ENCODE measurements at regions not wholly inside any gene's neighbourhood (a gene's known extent, or its start where the extent isn't known, plus 50 kb on each side); places are given as distances from the start of the nearest gene placed in this dataset.
"Not testable (repeated sequence)": the region's sequence is repeated elsewhere in the genome, so short reads cannot be mapped to it uniquely, and the experiment has no call there.

DNA sequence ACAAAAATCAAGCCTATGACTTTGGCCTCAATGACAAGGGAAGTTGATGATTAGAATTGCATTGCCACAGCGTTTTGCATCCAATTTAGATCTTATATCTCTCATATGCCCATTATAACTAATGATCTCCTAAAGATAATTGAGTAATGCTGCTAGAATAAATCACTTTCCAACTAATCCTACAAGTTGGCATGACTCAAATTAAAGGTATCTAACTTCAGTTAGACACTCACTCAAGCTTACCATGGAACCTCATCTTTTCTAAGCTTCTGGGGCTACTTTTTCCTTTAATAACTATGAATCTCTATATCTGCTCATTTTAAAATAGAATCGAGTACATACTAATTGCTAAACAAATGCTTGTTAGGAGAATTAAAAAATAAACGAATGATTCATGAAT is 427.8 kb downstream of the BTG1 start:
- DNase-seq, result no peak

DNA sequence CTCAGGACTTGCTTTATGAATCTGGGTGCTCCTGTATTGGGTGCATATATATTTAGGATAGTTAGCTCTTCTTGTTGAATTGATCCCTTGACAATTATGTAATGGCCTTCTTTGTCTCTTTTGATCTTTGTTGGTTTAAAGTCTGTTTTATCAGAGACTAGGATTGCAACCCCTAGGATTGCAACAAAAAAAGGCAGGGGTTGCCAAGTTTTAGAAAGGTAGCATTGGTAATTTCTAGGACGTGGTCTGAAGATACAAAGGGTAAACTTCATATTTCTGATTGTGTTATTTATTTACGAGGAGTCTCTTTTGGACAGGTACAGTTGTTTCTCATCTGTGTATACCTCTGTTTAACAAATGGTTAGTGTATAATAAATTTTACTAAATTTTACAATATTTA is 433.7 kb downstream of the BTG1 start:
- DNase-seq, result not testable (repeated sequence)

DNA sequence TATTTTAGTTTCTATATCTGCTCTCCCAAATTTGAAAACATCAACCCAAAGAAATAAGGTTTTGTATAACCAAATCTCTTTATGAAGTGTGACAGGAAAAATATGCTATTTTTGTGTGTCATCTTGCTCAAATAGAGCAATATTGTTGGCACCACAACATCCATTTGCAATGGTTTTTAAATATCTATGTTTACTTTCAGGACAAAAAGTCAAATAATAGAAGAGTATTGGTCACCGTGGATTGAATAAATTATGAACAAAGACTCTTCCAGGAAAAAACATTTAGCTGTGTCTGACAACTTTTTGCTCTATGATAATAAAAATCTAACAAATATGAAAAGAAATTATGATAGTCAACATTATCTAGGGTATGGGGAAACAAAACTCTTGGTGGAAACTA is 439.2 kb downstream of the BTG1 start:
- no peak for DNase-seq

DNA sequence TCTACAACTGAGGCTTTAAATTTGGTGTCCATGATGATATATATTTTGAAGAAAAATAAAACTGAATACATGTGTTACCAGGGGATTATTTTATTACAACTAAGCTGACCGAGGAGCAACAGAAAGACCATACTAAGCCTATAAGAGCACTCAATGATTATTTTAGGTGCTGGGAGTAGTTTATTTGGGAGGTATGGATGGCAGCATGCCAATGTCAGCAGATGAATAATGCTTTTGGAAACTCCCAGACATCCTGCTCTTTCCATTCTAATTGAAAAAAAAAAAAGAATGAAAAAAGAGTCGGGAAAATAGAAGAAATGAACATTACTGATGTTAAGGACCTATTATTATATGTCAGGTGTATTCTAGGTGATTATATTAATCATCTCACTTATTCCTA is 441.2 kb downstream of the BTG1 start:
- DNase-seq, result peak in 2 of 3 experiments; percentile 25 to 83

DNA sequence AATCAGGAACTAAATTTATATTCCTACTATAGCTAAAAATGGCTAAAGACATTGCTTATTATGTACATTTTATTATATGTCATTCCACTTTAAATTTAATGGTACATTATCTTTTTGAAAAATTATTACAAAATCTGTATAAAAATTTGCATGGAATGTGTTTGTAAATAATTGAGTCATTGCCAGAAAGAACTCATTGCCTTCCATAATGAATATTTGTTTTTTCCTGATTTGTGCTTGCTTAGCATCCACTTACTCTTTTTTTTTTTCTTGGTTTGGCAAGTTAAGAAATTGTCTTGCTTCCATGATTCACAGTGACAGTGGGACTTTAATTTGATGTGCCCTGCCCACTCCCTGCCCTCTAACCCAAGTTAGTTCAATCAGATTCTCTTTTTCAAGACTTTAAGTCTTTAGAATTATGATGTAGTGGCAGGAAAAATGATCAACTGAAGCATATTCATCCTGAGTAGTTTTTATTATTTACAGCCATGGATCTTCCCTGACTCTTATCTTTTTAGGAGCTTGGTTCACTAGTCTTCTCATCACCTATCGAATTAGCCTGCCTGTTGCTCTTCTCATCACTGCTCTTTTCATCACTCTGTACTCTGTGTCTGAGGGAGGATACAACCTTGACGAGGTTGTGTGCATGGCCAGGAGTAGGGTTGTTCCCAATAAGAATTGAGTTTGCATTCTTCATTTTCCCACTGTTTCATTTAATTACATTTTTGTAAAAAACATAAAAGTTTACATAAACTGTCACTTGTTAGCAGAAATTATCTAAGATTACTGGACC is 442.0 kb downstream of the BTG1 start:
- peak in 1 of 3 experiments; percentile 54 for DNase-seq

DNA sequence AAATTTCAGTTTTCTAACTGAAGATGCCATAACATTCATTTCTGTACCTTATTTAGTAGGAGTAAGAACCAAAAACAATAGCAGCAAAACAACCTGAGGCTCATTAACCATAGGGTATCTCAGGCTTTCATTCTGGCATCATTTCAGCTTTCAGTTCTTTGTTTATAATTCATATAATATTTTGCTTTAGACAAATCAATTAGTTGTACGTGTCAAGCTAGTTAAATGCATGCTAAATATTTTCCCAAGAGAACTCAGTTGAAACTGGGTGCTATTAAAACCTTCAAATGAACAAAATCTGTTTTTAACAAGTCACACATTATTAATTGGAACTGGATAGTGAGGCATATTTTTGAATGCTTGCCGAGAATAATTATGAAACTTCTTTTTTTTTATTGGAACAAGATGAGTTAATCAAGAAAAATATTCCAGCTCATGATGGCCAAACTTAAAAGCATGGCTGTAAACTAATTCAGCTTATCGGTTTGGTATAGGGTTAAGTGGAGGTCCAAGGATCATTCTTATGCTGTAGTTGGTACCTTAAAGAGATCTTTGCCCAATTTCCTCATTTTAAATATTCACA is 442.7 kb downstream of the BTG1 start:
- DNase-seq, result no peak

DNA sequence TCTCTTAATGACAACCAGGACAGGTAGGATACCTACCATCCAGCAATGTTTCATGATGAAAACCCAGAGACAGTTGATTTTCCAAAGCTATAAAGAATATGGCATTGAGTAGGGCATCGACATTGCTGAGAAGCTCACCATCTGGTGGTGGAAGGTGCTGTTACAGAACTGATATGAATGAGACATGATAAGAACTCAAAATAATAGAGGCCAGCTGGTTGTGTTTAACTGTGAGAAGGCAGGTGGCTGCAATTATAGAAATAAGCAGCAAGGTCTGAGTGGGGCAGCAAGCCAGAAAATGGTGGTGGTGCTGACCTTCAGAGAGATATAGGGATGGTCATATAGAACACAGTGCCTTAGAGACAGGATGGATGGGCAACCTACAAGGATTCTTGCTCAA is 449.7 kb downstream of the BTG1 start:
- DNase-seq, result peak in 1 of 3 experiments; percentile 36

DNA sequence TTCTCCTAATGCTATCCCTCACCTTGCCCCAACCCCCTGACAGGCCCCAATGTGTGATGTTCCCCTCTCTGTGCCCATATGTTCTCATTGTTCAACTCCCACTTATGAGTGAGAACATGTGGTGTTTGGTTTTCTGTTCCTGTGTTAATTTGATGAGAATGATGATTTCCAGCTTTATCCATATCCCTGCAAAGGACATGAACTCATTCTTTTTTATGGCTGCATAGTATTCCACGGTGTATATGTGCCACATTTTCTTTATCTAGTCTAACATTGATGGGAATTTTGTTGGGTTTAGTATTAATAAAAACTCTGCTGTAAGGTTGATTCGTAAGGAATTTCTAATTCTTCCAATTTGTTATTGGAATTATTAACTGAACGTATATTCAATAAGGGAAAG is 450.2 kb downstream of the BTG1 start:
- not testable (repeated sequence) for DNase-seq

DNA sequence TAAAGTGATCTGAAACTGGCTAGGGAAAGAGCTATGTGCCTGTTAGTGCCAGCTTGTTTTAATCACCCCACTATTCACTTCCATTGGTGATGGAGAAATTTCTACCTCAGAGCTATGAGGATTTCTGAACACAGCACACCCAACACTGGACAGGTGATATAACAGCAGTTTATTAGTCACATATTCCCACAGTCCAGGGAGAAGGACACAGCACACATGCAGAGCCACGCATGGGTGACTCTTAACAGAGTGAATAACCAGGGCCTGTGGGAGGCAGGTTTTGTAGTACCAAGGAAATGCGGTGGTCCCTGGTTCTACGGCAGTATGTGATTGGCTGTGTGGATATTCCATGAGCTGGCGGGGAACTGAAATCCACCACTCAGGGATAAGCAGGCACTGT is 455.1 kb downstream of the BTG1 start:
- DNase-seq, result no peak

DNA sequence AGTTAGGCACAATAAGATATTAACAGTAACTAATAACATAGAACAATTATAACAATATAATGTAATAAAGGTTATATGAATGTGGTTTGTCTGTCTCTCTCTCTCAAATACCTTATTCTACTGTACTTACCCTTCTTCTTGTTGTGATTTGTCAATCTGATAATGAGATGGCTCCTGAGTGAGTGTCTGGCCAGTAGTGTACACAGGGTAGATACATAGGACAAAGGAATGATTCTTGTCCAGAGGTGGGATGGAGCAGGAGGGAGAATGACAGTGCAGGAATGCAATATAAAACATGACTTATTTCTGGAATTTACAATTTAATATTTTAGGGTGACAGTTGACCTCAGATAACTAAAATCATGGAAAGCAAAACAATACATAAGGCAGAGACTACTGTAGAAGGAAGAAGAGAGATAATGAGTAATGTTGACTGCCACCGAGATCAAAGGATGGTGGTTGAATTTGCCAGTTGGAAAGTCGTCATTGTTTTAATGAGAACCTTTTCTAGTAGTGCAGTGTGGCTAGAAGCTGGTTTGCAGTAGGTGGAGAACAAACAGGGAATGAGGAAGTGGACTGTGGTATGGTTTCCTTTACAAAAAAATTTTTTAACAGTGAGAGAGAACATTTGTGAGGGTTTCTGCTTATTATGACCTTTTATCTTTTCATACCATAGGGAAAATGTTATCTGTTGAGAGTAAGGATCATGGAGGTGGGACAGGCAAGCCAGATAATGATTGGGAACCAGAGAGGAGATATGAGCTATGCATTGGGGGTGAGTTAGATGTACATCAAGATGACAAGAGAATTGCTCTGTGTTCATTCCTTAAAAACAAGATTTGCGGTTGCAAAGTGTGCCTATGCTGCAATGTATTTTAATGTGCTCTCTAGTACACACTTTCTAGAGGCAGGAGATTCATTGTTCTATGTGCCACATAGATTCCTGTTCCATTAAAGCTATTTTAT is 458.3 kb downstream of the BTG1 start:
- DNase-seq, result no peak

DNA sequence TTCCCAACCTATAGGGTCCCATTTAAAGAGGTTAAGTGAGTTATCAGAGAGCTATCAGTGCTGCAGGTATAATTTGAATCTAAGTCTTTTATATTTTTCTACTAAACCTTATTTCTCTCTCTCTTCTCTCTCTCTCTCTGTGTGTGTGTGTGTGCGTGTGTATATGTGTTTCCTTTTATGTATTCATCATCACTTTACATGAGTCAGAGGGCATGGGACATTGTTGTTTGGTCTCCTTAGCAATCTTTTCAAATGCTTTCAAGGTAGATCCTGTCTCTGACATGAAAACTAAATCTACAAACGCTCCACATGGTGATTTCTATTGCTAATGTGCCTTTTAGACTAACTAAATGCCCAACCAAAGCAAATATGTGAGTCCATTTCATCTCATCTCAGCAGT is 459.7 kb downstream of the BTG1 start:
- no peak for DNase-seq

DNA sequence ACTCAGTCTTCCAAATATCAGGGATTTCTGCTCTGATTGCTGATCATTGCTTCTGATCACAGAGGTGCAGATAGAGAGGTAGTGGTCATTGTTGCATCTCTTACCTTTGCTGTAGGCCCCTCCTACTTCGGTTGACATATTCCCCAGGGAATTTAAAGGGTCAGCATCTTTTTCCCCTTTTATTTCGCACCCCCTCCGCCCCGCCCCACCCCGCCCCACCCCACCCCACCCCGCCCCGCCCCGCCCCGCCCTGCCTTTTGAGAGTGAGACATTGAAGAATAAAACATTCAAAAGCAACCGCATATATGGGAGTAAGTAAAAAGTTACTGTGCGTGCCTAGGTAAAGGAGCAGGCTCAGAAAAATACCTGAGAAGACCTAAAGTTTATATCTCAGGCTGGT is 463.9 kb downstream of the BTG1 start:
- DNase-seq, result no peak

DNA sequence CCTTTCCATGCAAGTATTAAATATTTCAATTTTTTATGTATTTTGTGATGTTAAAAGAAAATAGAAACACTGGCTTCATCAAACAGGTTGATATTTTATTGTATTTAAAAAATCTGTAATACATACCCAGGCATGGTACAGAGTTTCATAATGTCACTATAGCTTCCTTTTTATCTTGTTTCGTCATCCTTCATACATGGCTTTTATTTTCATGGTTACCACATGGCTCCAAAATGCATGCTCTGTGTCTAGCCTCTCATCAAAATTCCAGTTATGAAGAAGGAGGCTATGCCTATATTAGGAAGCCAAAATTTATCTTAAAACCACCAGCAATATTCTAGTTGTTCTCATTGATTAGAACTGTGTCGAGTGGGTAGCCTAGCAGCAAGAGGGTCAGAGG is 464.8 kb downstream of the BTG1 start:
- no peak for DNase-seq

DNA sequence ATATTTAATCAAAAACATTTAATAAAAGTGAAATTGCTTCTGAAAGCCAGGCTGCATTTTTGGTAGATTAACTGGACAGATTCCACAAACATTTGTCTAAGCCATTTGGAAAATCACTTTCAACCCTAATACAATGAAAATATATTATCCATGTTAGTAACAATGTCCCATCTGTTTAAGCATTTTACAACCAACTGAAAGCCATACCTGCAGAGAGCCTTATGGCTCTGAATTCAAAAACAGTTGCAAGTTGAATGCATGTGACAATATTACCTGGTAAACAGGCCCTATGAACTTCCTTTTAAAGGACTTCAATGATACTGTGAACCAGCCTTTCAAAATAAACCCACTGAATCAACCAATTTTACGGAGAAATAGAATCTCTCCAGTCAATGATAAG is 468.1 kb downstream of the BTG1 start:
- DNase-seq, result no peak

DNA sequence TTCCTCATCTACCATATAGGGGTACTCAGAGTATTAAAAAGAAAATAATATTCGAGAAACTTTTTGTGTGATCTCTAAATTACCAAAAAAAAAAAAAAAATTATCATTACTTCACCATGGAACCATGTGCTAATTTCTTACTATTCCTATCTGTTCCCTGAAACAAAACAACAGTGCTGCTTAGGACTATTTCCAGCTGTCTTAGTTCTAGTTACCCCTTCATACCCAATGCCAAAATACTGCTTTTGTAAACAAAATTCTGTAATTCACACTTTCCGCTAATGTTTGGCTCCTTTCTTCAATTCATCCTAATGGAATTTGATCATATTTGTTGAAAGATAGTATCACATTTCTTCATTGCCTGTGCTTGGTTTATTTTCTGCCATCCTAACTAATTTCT is 470.2 kb downstream of the BTG1 start:
- DNase-seq, result no peak

DNA sequence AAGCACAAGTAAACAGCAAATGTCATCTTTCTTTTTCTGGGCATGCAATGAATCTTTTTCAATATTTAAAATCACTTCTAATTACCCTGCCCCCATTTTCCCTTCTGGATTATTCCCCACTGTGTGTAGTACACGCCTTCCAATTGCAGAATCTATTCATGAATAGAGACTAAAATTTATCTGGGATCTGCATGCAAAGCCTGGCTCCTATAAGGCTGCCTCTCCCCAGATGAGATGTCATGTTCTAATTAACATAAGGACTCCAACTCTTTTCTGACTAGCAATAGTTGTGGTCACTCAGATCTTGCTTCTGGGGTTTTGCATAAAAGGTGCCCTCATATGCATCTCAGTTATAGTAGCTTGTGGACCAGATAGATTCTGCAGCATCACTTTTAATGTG is 473.5 kb downstream of the BTG1 start:
- DNase-seq, result no peak

DNA sequence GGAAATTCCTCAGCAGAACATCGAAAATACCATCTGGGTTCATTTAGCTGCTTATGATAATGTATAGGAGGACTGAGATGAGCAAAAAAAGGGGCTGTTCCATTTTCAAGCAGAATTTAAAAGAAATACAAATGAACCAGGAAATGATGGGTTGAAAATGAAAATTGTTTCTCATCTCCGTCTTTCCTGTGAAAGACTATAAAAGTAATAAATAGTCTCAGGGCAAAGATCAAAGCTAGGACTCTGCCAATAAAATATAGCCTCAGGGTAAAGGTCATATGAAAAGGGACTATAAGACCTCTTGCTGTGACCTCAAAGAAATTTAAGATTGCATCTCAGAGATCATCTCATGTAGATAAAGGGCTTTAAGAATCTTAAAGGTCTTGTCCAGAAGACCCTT is 478.0 kb downstream of the BTG1 start:
- no peak for DNase-seq

DNA sequence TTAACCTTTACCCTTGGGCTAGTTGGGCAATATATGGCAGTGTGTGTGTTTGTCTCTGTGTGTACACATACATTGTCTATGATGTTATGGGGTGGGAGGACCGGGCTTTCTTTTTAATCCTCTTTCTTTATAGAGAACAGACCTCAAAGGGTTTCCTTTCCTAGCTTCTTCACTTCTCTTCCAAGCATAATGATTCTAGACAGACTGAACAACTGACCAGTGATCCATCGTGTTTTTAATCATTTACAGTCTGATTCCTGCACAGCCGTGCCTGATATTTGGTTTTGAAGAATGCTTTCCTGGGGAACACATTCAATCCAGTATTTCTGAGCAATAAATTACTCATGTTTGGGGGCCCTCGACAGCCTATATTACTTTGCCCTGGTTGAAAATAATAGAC is 481.1 kb upstream of the DCN start:
- DNase-seq, result no peak

DNA sequence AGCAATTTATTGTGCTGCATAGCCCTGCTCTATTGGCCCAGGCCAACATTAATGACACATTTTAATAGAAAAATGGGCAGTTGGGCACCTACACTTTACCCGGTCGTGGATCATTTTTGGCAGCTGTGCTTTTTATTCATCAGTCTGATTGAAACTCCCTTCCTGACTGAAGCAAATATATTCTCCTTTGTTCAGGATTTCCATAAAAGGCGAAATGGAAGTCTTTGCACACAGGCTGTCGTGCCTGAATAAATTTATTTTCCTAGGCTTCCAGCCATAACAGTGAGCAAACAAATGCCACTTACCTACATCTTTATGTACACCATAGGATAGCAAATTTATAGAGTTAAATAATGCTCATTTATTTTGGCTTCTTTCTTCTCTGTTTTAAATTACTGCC is 480.7 kb upstream of the DCN start:
- DNase-seq, result peak in 2 of 3 experiments; percentile 27 to 73

DNA sequence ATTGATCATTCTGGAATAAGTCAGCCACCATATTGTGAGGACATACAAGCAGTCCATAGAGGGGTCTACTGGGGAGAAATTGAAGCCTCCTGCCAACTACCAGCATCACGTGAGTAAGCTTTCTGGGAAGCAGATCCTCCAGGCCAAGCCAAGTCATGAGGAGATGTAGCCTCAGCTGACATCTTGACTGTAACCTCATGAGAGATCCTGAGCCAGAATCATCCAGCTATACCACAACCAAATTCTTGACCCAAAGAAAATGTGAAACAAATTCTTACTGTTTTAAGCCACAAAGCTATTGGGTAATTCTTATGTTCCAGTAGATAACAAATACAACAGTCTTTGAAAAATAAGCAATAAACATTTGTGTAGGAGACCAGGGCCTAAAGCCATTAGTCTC is 479.4 kb upstream of the DCN start:
- no peak for DNase-seq

DNA sequence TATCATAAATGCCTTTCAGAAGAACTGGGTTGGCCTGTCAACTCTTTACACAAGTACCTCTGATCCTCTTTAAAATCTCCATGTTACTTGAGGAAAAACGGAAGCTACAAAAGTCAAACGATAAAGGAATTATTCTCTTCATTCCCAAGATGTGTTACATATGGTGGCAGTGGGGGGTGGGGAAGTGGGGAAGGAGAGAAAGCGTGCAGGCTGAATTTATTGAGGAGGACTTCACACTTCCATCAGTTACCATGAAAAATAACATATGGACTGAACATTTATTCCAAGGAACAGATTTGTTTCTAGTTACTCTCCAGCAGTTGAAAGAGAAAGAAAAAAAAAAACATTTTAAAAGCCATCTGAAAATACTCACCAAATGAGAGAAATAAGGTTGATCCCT is 474.4 kb upstream of the DCN start:
- no peak for DNase-seq

DNA sequence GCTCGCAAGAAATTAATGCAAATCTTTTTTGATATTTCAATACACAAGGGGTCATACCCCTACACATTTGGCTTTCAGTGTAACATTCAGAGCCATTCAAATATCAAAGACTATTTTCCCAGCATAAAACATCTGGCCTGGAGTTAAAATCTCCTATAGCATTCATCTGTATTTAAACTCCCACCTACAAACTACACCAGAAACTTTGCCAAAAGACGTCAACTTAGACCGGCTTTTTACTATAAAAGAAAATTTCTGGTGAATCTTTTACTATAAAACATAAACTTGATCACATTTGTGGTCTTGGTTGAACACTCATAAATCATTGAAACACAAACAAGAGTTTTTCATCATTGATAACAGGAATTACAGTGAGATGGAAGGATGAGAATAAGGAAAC is 473.3 kb upstream of the DCN start:
- DNase-seq, result no peak

DNA sequence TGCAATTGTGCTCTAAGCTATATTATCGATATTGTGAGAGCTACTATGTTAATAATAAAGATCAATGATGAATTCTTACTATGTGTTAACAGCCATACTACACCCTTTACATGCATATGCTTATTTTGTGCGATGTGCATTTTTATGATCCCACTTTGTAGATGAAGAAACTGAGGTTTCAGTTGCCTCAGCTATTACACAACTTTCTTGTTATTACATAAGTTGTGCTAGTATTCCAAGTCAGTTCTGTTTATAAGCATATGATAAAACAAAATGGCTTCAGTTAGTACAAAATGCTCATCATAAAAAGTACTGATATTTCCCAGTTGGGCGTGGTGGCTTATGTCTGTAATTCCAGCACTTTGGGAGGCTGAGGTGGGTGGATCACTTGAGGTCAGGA is 471.5 kb upstream of the DCN start:
- DNase-seq, result no peak

DNA sequence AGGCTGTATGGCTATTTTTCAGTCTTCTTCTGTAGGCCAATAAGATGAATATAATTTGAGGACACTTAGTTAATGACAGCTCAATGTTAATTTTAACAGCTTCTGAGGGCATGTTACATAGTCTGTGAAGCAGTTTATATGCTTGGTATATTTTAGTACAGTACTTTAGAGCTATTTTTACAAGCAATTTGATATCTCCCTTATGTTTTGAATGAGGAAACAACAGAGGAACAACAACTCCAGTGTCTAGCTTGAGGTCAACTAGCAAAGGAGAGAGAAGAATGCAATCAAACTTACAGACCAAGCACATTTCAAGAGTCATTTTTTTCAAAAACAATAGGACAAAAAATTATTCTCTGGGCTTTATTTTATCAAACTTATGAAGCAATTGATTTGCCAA is 469.1 kb upstream of the DCN start:
- DNase-seq, result no peak

Measured in NCI-H1417 (cell line).